ENCODE measurements at regions not wholly inside any gene's neighbourhood (a gene's known extent, or its start where the extent isn't known, plus 50 kb on each side); places are given as distances from the start of the nearest gene placed in this dataset.

GRCh38 chr17:14933676-14934075, 331.4 kb downstream of the PMP22 start:
- intact Hi-C loops (cut with micrococcal nuclease) (no loop called here), in situ Hi-C loops (cut with MboI) (no loop called here)
- Histone ChIP-seq H4K20me1 (replicated peaks; ENCODE audit: control insufficient read depth, insufficient read depth, low read length) (no peaks in the 10 kb centered on the region), H3K27me3 (ENCODE audit: control insufficient read depth in 2 of 2, insufficient read depth in 2 of 2, low read length in 2 of 2) (no peaks in the 10 kb centered on the region), H3K79me2 (ENCODE audit: control insufficient read depth, insufficient read depth, low read length) (no peaks in the 10 kb centered on the region), H3K36me3 (ENCODE audit: control insufficient read depth, insufficient read depth, low read length) (no peaks in the 10 kb centered on the region), H3K4me3 (no peak overlapping the region), H3K4me2 (ENCODE audit: insufficient read depth, low read length) (no peak overlapping the region), H3K9me3 (replicated peaks; ENCODE audit: control insufficient read depth, insufficient read depth, low read depth, low read length) (no peaks in the 10 kb centered on the region), H3K27ac (ENCODE audit: extremely low read depth, low read depth, low read length) (no peak overlapping the region), H2AFZ (ENCODE audit: low read depth, low read length) (no peak overlapping the region), H3K4me1 (replicated peaks in 1 of 2; ENCODE audit: control insufficient read depth in 2 of 2, insufficient read depth in 2 of 2, low read length in 2 of 2) (no peaks in the 10 kb centered on the region), H3K9me1 (ENCODE audit: control insufficient read depth, insufficient read depth, low read length) (no peaks in the 10 kb centered on the region), H3K9ac (ENCODE audit: insufficient read depth in 1 of 2, low read depth in 2 of 2, low read length in 2 of 2) (no peak overlapping the region)
- no peak for ATAC-seq
- WGBS (ENCODE audit: insufficient coverage, low coverage, missing lambda C conversion rate), result 0% methylated on average over 4 of the region's 4 CpGs
- no TSS peak for BruUV-seq (replicated peaks)
- no peak for TF ChIP-seq TAF15 (IDR thresholded peaks at IDR 0.05; ENCODE audit: low read depth, low read length)
- TF ChIP-seq HBP1 (CRISPR knock-in tag; IDR thresholded peaks at IDR 0.05), result no peak
- no peak for TF ChIP-seq THRA (IDR thresholded peaks at IDR 0.05)
- TF ChIP-seq LARP7 (IDR thresholded peaks at IDR 0.05), result no peak
- TF ChIP-seq ZNF311 (CRISPR knock-in tag; IDR thresholded peaks at IDR 0.05), result no peak
- no peak for TF ChIP-seq ZNF12 (CRISPR knock-in tag; IDR thresholded peaks at IDR 0.05)
- ChIA-PET CTCF (ENCODE audit: low intra/inter-chr PET ratio) (no interaction called here), POLR2A (no interaction called here)
- DNase-seq (ENCODE audit: extremely low read depth in 1 of 4, low spot score in 3 of 4), result no peak
- no peak for FAIRE-seq
